ENCODE measurements at regions not wholly inside any gene's neighbourhood (a gene's known extent, or its start where the extent isn't known, plus 50 kb on each side); places are given as distances from the start of the nearest gene placed in this dataset.
A peak's percentile ranks its signal among the peaks of the same experiment; 100 is the strongest.

DNA sequence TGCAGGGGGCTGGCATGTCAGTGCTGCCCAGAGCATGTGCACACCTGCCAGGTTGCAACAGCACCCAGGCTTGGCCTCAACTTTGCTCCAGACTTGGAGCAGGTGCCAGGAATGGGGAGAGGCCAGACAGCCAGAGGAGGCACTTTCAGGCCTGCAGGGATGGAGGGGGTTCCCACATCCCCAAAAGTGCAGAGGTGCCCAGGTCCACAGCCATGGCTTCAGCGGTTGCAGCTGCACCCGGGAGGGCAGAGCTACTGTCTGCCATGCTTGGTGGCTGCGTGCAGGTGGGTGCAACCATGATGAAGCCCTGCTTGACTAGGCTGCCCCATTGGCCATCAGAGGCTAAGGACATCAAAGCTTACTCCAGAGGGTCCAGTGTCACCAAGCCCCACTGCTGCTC lies 196.8 kb upstream of the VRK2 start:
- ATAC-seq, result peak; percentile 23; the same call in 2 of the 3 replicates
- no peak overlapping the region for H2AFZ ChIP-seq (ENCODE audit: low read length)
- no peaks in the 10 kb centered on the region for H3K79me2 ChIP-seq (ENCODE audit: insufficient read depth, low read length)
- 0% methylated on average over 3 of the region's 3 CpGs for WGBS (ENCODE audit: low lambda C conversion rate)
- no peak overlapping the region for H3K9ac ChIP-seq (ENCODE audit: insufficient read depth, low read depth, low read length)
- ChIA-PET CTCF (ENCODE audit: low intra/inter-chr PET ratio, low total read pairs) (no interaction called here), POLR2A (no interaction called here)
- H3K4me2 ChIP-seq (ENCODE audit: low read depth, low read length), result no peak overlapping the region
- no peaks in the 10 kb centered on the region for H3K9me3 ChIP-seq (ENCODE audit: low read length)
- FAIRE-seq, result no peak
- no peak overlapping the region for H3K4me3 ChIP-seq (replicated peaks in 1 of 3; ENCODE audit: insufficient read depth in 1 of 3, low read depth in 2 of 3, low read length in 3 of 3)
- no peaks in the 10 kb centered on the region for H3K27me3 ChIP-seq (ENCODE audit: control insufficient read depth in 1 of 2, insufficient read depth in 2 of 2, low read length in 2 of 2)
- TF ChIP-seq LRRFIP1 (CRISPR knock-in tag; conservative IDR thresholded peaks at IDR 0.05), result no peak
- no peak for TF ChIP-seq CSRNP1 (CRISPR knock-in tag; IDR thresholded peaks at IDR 0.05)
- TF ChIP-seq PHB2 (IDR thresholded peaks at IDR 0.05; ENCODE audit: partially characterized antibody), result no peak
- TF ChIP-seq ZNF839 (CRISPR knock-in tag; IDR thresholded peaks at IDR 0.05; ENCODE audit: borderline replicate concordance), result no peak
- TF ChIP-seq, protein P1, sequence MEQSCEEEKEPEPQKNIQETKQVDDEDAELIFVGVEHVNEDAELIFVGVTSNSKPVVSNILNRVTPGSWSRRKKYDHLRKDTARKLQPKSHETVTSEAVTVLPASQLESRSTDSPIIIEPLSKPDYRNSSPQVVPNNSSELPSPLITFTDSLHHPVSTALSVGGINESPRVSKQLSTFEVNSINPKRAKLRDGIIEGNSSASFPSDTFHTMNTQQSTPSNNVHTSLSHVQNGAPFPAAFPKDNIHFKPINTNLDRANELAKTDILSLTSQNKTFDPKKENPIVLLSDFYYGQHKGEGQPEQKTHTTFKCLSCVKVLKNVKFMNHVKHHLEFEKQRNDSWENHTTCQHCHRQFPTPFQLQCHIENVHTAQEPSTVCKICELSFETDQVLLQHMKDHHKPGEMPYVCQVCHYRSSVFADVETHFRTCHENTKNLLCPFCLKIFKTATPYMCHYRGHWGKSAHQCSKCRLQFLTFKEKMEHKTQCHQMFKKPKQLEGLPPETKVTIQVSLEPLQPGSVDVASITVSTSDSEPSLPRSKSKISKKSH (CRISPR knock-in tag; IDR thresholded peaks at IDR 0.05; ENCODE audit: borderline replicate concordance), result no peak
- no peak for TF ChIP-seq NFATC3 (CRISPR knock-in tag; IDR thresholded peaks at IDR 0.05)
- no peak for TF ChIP-seq CCAR2 (optimal IDR thresholded peaks at IDR 0.05; ENCODE audit: low read depth, low read length)
- TF ChIP-seq NFYB (CRISPR knock-in tag; IDR thresholded peaks at IDR 0.05), result no peak
- TF ChIP-seq, protein P2, sequence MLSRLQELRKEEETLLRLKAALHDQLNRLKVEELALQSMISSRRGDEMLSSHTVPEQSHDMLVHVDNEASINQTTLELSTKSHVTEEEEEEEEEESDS (CRISPR knock-in tag; IDR thresholded peaks at IDR 0.05; ENCODE audit: borderline replicate concordance), result no peak
- TF ChIP-seq, protein P3, sequence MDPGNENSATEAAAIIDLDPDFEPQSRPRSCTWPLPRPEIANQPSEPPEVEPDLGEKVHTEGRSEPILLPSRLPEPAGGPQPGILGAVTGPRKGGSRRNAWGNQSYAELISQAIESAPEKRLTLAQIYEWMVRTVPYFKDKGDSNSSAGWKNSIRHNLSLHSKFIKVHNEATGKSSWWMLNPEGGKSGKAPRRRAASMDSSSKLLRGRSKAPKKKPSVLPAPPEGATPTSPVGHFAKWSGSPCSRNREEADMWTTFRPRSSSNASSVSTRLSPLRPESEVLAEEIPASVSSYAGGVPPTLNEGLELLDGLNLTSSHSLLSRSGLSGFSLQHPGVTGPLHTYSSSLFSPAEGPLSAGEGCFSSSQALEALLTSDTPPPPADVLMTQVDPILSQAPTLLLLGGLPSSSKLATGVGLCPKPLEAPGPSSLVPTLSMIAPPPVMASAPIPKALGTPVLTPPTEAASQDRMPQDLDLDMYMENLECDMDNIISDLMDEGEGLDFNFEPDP (CRISPR knock-in tag; conservative IDR thresholded peaks at IDR 0.05), result no peak
- no peak for TF ChIP-seq RBFOX2 (IDR thresholded peaks at IDR 0.05; ENCODE audit: low read depth, low read length)
- TF ChIP-seq ZNF589 (CRISPR knock-in tag; conservative IDR thresholded peaks at IDR 0.05), result no peak
- TF ChIP-seq ZNF577 (CRISPR knock-in tag; IDR thresholded peaks at IDR 0.05; ENCODE audit: borderline replicate concordance, low read depth), result no peak
- no peak for TF ChIP-seq BATF2 (CRISPR knock-in tag; IDR thresholded peaks at IDR 0.05)
- TF ChIP-seq ZZZ3 (CRISPR knock-in tag; IDR thresholded peaks at IDR 0.05; ENCODE audit: borderline replicate concordance), result no peak
- intact Hi-C loops (cut with micrococcal nuclease; ENCODE audit: unreplicated experiment), result no loop called here
- no peaks in the 10 kb centered on the region for H3K4me1 ChIP-seq (ENCODE audit: insufficient read depth, low read length)
- H3K27ac ChIP-seq (ENCODE audit: extremely low read length, insufficient read depth, low read length), result no peak overlapping the region
- BruUV-seq (replicated peaks), result no TSS peak
- no peaks in the 10 kb centered on the region for H3K36me3 ChIP-seq (replicated peaks in 1 of 2; ENCODE audit: control insufficient read depth in 1 of 2, insufficient read depth in 2 of 2, low read length in 2 of 2)
- no peaks in the 10 kb centered on the region for H4K20me1 ChIP-seq (ENCODE audit: insufficient read depth, low read length)
- no peak for DNase-seq (ENCODE audit: low spot score)
- in situ Hi-C loops (cut with HindIII; ENCODE audit: extremely low pct_ligation_motif_present, low pct_unique_long_range_greater_than_20kb), result no loop called here
